ENCODE measurements at regions not wholly inside any gene's neighbourhood (a gene's known extent, or its start where the extent isn't known, plus 50 kb on each side); places are given as distances from the start of the nearest gene placed in this dataset.

- Histone ChIP-seq H3K9me3 (replicated peaks; ENCODE audit: control insufficient read depth, insufficient read depth, low read length) (no peaks in the 10 kb centered on the region), H3K79me2 (ENCODE audit: control insufficient read depth, insufficient read depth, low read length) (no peaks in the 10 kb centered on the region), H3K4me3 (no peak overlapping the region), H4K20me1 (ENCODE audit: control insufficient read depth, insufficient read depth) (no peaks in the 10 kb centered on the region), H3K9ac (ENCODE audit: control insufficient read depth, insufficient read depth, low read length) (no peak overlapping the region), H3K4me2 (ENCODE audit: control insufficient read depth, insufficient read depth) (no peak overlapping the region), H2AFZ (ENCODE audit: control insufficient read depth, low read depth, low read length) (no peak overlapping the region), H3K27ac (ENCODE audit: control insufficient read depth, insufficient read depth) (no peak overlapping the region), H3K4me1 (ENCODE audit: control insufficient read depth, insufficient read depth, low read length) (no peaks in the 10 kb centered on the region), H3K27me3 (replicated peaks in 1 of 2; ENCODE audit: control insufficient read depth in 2 of 2, insufficient read depth in 2 of 2, low read length in 1 of 2) (no peaks in the 10 kb centered on the region), H3K36me3 (ENCODE audit: control insufficient read depth in 2 of 2, insufficient read depth in 2 of 2, low read length in 1 of 2) (no peaks in the 10 kb centered on the region)
- ChIA-PET POLR2A (no interaction called here), RAD21 (ENCODE audit: unreplicated experiment) (no interaction called here), SMC1A (ENCODE audit: uncharacterized antibody, unreplicated experiment) (interaction anchor here (1.1 kb wide), 1 partner anchor 12 kb away, joined by 3 read pairs; no protein-coding TSS in a partner anchor), CTCF (no interaction called here)
- in situ Hi-C loops (cut with MboI): no loop called here
- no peak for DNase-seq (ENCODE audit: low read depth, low spot score)
- no peak for ATAC-seq
- WGBS (ENCODE audit: insufficient coverage, insufficient replicate concordance, low lambda C conversion rate, missing lambda C conversion rate): 2% methylated on average over 2 of the region's 2 CpGs
- intact Hi-C loops (cut with micrococcal nuclease; ENCODE audit: unreplicated experiment): no loop called here
- no peak for TF ChIP-seq RELA (IDR thresholded peaks at IDR 0.05; ENCODE audit: borderline replicate concordance, partially characterized antibody)
- TF ChIP-seq SUPT20H (IDR thresholded peaks at IDR 0.05; ENCODE audit: borderline replicate concordance, control insufficient read depth, low read depth, low read length): no peak
- TF ChIP-seq GATAD2B (conservative IDR thresholded peaks at IDR 0.05; ENCODE audit: low read depth): no peak
- TF ChIP-seq STAT3 (IDR thresholded peaks at IDR 0.05; ENCODE audit: low read depth, low read length): no peak
- no peak for TF ChIP-seq CTCF (IDR thresholded peaks at IDR 0.05 in 2 of 3, conservative IDR thresholded peaks at IDR 0.05 in 1 of 3; ENCODE audit: control insufficient read depth in 2 of 3, extremely low read depth in 1 of 3, insufficient read depth in 1 of 3, low read depth in 3 of 3, low read length in 3 of 3)
- TF ChIP-seq CBFB (IDR thresholded peaks at IDR 0.05; ENCODE audit: low read depth): no peak
- TF ChIP-seq CREB1 (IDR thresholded peaks at IDR 0.05; ENCODE audit: low read depth): no peak
- no peak for TF ChIP-seq ZNF384 (IDR thresholded peaks at IDR 0.05; ENCODE audit: borderline replicate concordance, low read depth, low read length)
- TF ChIP-seq HDGF (IDR thresholded peaks at IDR 0.05): no peak
- TF ChIP-seq ZNF207 (IDR thresholded peaks at IDR 0.05; ENCODE audit: borderline replicate concordance): no peak
- FAIRE-seq: no peak
- no TSS peak for BruUV-seq (replicated peaks)
These were observed 839.4 kb upstream of the LCORL start for GRCh38 chr4:18860836-18861530.

Data from GM12878 (cell line).